Heart right ventricle (tissue), 16 donors: ENCODE measurements at regions not wholly inside any gene's neighbourhood (a gene's known extent, or its start where the extent isn't known, plus 50 kb on each side); places are given as distances from the start of the nearest gene placed in this dataset.
"Not testable (repeated sequence)": the region's sequence is repeated elsewhere in the genome, so short reads cannot be mapped to it uniquely, and the experiment has no call there.

Experiments used
- ATAC-seq, 8 donors: fragments of 200-7000 bp; cut with Tn5 transposase; one replicate each; pipeline ENCODE4 v1.9.1; 2020; ENCODE audit warnings: mild to moderate bottlenecking in 8 of 8, moderate library complexity in 8 of 8, moderate number of reproducible peaks in 1 of 8
- DNase-seq, 2 donors: peaks; one replicate each; pipeline ENCODE4 v3.0.0-alpha.2; 2020
- H3K27ac ChIP-seq, 10 donors: fragments of 200-600 bp; sonication (generic) in 2 of 10; one replicate each; pipeline versions ENCODE4 v1.5.0 to v1.8.0; 2020 to 2022; ENCODE audit warnings: mild to moderate bottlenecking in 3 of 10
- H3K27me3 ChIP-seq, 7 donors: fragments of 200-600 bp; one replicate each; pipeline ENCODE4 v1.8.0; 2021 to 2022; ENCODE audit warnings: mild to moderate bottlenecking in 2 of 7
- H3K36me3 ChIP-seq, 9 donors: fragments of 200-600 bp; sonication (generic) in 1 of 9; one replicate each; pipeline versions ENCODE4 v1.5.0 to v1.8.0; 2020 to 2022; ENCODE audit warnings: mild to moderate bottlenecking in 2 of 9
- H3K4me1 ChIP-seq, 9 donors: fragments of 200-600 bp; sonication (generic) in 1 of 9; one replicate each; pipeline versions ENCODE4 v1.5.0 to v1.8.0; 2020 to 2022; ENCODE audit warnings: mild to moderate bottlenecking in 4 of 9
- H3K4me3 ChIP-seq, 10 donors: fragments of 200-600 bp; sonication (generic) in 2 of 10; one replicate each; pipeline versions ENCODE4 v1.5.0 to v1.8.0; 2020 to 2022; ENCODE audit warnings: mild to moderate bottlenecking in 7 of 10, moderate library complexity in 2 of 10
- H3K9me3 ChIP-seq, 11 donors: fragments of 200-600 bp in 10 of 11; sonication (generic) in 2 of 11; one replicate each; pipeline versions ENCODE4 v1.5.0 to v1.8.0; 2013 to 2022; ENCODE audit warnings: mild to moderate bottlenecking in 2 of 11, control low read depth in 1 of 11, moderate library complexity in 1 of 11
- CTCF ChIP-seq, 9 donors: fragments of 200-600 bp; sonication (generic) in 2 of 9; IDR thresholded peaks; one replicate each; pipeline versions ENCODE4 v1.5.0 to v1.8.0; 2021 to 2022; ENCODE audit warnings: antibody characterized with exemption in 9 of 9, mild to moderate bottlenecking in 5 of 9, moderate library complexity in 1 of 9
- WGBS, 2 donors: extraction: QIAGEN DNeasy Blood & Tissue Kit; methylation state at CpG; one replicate each; pipeline ENCODE4 v1.1.7; 2013; ENCODE audit warnings: inconsistent platforms in 1 of 2; 5-methylcytosine and 5-hydroxymethylcytosine counted together
- intact Hi-C, 10 donors: fragments of 100-400 bp; cut with DNase I; formaldehyde crosslinking; loops; one replicate each; pipeline versions ENCODE4 v1.11.1 to v1.14.2; 2022
- donor health status: Arrhythmogenic right ventricular cardiomyopathy.
- donor health status: ischemic (EF 13 %, LVEDD 7.1; RV severe dilation, severe dysfunction).
- donor health status: healthy with polysubstance abuse.
- donor health status: DM: no; HTN: yes; CAD: no.
- donor health status: DM: no; HTN: no; CAD: no.
- donor health status: ischemic (EF 25% LVEDD 6.9; RV normal size, moderate dysfunction).
- donor health status: ischemic (EF 25% LVEDD 5.7; RV mildly dilated, moderate dysfunction).
- donor health status: healthy.
- donor health status: DM: yes; HTN: yes; CAD: no.
- donor health status: Ischemic cardiomyopathy.
- donor health status: ischemic (EF 35%, LVEDD 5.7; RV mildly dilated, moderate dysfunction).
- donor health status: nonischemic (EF 11% LVEDD 7.7; RV severe dilation, severe dysfunction).
- donor health status: DM: yes; HTN: yes; CAD: no.
- donor health status: PGD.
- donor health status: ischemic (EF 29% LVEDD 5.4; RV normal size, mild dysfunction).
- donor health status: nonischemic (EF 23%, LVEDD 6.1; RV moderate dilation, normal function).

DNA sequence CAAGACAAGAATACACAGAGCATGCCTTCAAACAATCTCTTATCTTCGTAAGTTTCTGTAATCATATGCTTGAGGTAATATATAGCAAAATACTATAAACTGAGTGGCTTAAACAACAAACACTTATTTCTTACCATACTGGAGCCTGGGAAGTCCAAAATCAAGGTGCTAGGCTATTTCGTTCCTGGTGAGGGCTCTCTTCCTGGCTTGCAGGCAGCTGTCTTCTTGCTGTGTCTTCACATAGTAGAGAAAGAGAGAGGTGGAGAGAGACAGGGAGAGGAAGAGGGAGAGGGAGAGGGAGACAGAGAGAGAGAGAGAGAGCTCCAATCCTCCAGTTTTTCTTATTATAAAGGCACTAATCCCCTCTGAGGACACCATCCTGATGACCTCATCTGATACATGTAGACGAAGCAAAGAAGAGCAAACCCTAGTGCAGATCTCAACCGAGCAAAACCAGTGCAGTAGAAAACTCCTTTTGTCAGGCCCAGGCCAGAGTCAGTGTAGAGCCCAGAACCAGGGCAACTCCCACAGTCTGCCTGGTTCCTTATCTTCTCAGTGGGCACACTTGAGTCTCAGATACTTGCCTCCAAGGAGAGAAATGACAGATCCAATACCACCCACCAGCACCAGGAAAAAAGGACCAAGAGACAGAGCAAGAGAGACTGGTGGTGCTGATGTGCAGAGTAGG is 297.1 kb upstream of the NCAM1 start:
- no peak for TF ChIP-seq CTCF (IDR thresholded peaks at IDR 0.05)
- Histone ChIP-seq H3K36me3 (no peaks in the 10 kb centered on the region), H3K27ac (no peak overlapping the region), H3K4me3 (no peak overlapping the region), H3K9me3 (peaks cover 0 to 12% (median 0%) of the 10 kb centered on the region in 11 donors), H3K4me1 (no peaks in the 10 kb centered on the region), H3K27me3 (no peaks in the 10 kb centered on the region)
- DNase-seq (no peak), ATAC-seq (no peak)
- 82 to 85% methylated on average over 4 of the region's 4 CpGs for WGBS, 2 donors
- intact Hi-C loops = no loop called here

DNA sequence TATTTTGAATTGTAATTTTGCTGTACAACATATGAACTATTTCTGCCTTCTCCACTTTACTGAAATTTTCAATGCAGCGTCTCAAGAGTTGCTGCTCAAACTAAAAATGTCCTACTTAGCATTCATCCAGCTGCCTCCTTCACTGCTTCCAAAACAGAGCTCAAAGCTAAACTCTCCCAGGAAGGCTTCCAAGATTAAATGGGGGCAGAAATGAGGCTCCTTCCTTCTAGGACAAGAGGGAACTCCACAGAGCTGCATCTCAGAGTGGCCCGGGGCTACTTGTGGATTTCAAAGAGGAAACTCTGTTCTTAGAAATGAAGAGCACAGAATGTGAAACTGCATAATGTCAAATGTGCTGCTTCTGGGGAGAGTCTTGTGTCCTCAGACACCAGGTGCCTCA is 295.9 kb upstream of the NCAM1 start:
- TF ChIP-seq CTCF (IDR thresholded peaks at IDR 0.05) = no peak
- Histone ChIP-seq H3K36me3 (no peaks in the 10 kb centered on the region), H3K9me3 (peaks cover 0 to 12% (median 0%) of the 10 kb centered on the region in 11 donors), H3K4me1 (no peaks in the 10 kb centered on the region), H3K27ac (no peak overlapping the region), H3K27me3 (no peaks in the 10 kb centered on the region), H3K4me3 (no peak overlapping the region)
- 80 to 82% methylated on average over 2 of the region's 2 CpGs for WGBS, 2 donors
- intact Hi-C loops = no loop called here
- ATAC-seq (no peak), DNase-seq (no peak)

DNA sequence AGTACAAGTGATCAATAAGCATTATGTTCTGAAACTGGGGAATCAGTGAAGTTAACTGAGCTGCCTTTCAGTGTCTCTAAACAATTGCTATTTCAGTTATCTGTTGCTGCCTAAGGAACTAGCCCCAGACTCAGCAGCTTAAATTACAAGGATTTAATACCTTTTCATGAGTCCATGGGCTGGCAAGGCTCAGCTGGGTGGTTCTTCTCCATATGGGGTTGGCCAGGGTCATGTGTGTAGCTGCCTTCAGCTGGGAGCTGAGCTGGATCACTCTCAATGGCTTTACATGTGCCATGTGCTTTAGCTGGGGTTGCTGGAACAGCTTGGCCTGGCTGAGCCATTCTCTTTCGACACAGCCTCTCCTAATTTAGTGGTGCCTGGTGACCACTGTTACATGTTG is 295.0 kb upstream of the NCAM1 start:
- H3K9me3 ChIP-seq = peaks cover 0 to 12% (median 0%) of the 10 kb centered on the region in 11 donors
- no peak for TF ChIP-seq CTCF (IDR thresholded peaks at IDR 0.05)
- ATAC-seq (no peak), DNase-seq (no peak)
- WGBS, 2 donors = 98 to 100% methylated on average over 1 of the region's 1 CpG
- H3K4me3 ChIP-seq = no peak overlapping the region
- H3K27me3 ChIP-seq = no peaks in the 10 kb centered on the region
- H3K36me3 ChIP-seq = no peaks in the 10 kb centered on the region
- H3K4me1 ChIP-seq = no peaks in the 10 kb centered on the region
- intact Hi-C loops = no loop called here
- H3K27ac ChIP-seq = no peak overlapping the region

DNA sequence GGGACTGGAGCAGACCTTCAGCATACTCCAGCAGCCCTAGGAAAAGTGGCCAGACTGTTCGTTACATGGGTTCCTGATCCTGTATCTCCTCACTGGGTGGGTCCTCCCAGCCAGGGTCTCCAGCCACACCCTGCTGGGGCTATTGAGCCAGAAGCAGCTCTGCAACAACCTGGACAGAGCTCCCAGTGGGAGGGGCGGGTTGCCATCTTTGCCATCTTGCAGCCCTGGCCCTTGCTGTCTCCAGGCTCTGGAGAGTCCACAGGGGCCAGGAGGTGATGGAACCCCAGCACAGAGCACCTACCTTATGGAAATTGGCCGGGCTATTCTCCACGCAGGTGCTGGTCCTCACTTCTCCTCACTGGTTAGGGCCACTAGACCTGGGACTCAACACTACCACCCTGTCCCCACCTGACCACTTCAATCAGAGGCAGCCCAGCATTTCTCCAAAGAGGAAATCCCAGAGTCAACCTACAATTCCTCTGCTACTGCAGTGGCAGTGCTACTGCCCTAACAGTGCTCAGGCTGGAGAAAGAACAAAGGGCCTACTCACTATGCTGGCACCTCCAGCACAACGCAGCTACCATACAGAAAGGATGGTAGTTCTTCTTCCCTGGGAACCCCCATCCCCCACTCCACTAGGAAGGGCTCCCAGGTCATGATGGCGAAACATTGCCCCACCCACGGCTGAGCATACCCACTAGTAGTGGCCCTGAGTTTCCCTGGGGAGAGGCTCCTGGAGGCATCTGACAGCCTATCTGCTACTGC is 290.2 kb upstream of the NCAM1 start:
- 83 to 85% methylated on average over 7 of the region's 7 CpGs for WGBS, 2 donors
- Histone ChIP-seq H3K36me3 (no peaks in the 10 kb centered on the region), H3K9me3 (peaks cover 0 to 18% (median 0%) of the 10 kb centered on the region in 11 donors), H3K27me3 (no peaks in the 10 kb centered on the region), H3K4me3 (no peak overlapping the region), H3K4me1 (no peaks in the 10 kb centered on the region), H3K27ac (no peak overlapping the region)
- ATAC-seq = no peak
- intact Hi-C loops = no loop called here
- no peak for TF ChIP-seq CTCF (IDR thresholded peaks at IDR 0.05)
- no peak for DNase-seq

DNA sequence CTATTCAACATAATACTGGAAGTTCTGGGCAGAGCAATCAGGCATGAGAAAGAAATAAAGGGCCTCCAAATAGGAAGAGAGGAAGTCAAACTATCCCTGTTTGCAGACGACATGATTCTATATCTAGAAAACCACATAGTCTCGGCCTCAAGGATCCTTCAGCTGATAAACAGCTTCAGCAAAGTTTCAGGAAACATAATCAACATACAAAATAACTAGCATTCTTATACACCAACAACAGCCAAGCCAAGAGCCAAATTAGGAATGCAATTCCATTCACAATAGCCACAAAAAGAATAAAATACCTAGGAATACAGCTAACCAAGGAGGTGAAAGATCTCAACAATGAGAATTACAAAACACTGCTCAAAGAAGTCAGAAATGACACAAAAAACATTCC is 287.8 kb upstream of the NCAM1 start:
- 50 to 64% methylated on average over 2 of the region's 2 CpGs for WGBS, 2 donors
- DNase-seq, intact Hi-C loops: not testable (repeated sequence)

More for the DNA sequence above, 287.8 kb upstream of the NCAM1 start:
- not testable (repeated sequence) for ATAC-seq, H3K27ac ChIP-seq, H3K4me3 ChIP-seq, H3K4me1 ChIP-seq, H3K27me3 ChIP-seq, H3K36me3 ChIP-seq
- peaks cover 0 to 11% (median 0%) of the 10 kb centered on the region in 11 donors for H3K9me3 ChIP-seq
